Activated CD8-positive, alpha-beta T cell treated with anti-CD3 and anti-CD28 coated beads, Interleukin-2, amount 10 ng/mL, durations not matched to agents 7 days and 5 days (primary cell): ENCODE measurements at regions not wholly inside any gene's neighbourhood (a gene's known extent, or its start where the extent isn't known, plus 50 kb on each side); places are given as distances from the start of the nearest gene placed in this dataset.

Experiments used
- ATAC-seq: fragments of 150-1000 bp; cut with Tn5 transposase; one replicate; pipeline ENCODE4 v1.10.0; 2021; ENCODE audit warnings: moderate library complexity
- CTCF ChIA-PET: fragments of 350-600 bp; sonication (Branson Sonifier 250); formaldehyde crosslinking; loops from one replicate; lab custom pipeline; 2021; ENCODE audit warnings: antibody characterized with exemption; lab: Charles Lee
- POLR2A ChIA-PET: fragments of 350-600 bp; sonication (Branson Sonifier 250); formaldehyde crosslinking; loops from one replicate; lab custom pipeline; 2021; ENCODE audit warnings: antibody characterized with exemption; lab: Charles Lee
- DNase-seq: peaks from one replicate; pipeline ENCODE4 v3.0.0-alpha.2; 2020
- H3K27ac Mint-ChIP-seq: one replicate; pipeline ENCODE4 v1.8.0; 2021; ENCODE audit warnings: mild to moderate bottlenecking, mixed read lengths
- H3K27me3 Mint-ChIP-seq: one replicate; pipeline ENCODE4 v1.8.0; 2021; ENCODE audit warnings: low read depth, mixed read lengths
- H3K36me3 Mint-ChIP-seq: one replicate; pipeline ENCODE4 v1.8.0; 2021; ENCODE audit warnings: low read depth, mixed read lengths
- H3K4me1 Mint-ChIP-seq: one replicate; pipeline ENCODE4 v1.8.0; 2021; ENCODE audit warnings: low read depth, mixed read lengths
- H3K4me3 Mint-ChIP-seq: one replicate; pipeline ENCODE4 v1.8.0; 2021; ENCODE audit warnings: mild to moderate bottlenecking, mixed read lengths
- H3K9me3 Mint-ChIP-seq: one replicate; pipeline ENCODE4 v1.8.0; 2022; ENCODE audit warnings: mixed read lengths; ENCODE audit not compliant: insufficient read depth

DNA sequence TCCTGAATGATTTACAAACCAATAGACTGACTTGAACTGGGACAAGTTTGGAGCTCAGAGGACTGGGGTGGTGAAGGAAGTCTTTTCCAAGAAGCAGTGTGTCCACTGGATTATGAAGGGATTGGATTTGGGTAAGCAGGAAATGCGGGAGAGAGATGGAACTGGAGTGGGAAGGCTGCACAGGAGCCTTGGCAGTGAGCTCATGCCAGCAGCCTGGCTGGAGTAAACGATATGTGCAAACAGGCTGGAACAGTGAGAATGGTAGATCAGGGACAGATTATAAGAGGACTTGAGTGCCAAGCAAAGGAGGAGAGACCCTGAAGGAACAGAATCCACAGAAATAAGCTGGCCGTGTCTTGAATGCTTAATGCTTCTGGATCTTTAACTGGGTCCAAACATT is 121.9 kb upstream of the GATA6 start:
- Mint-ChIP-seq H3K4me3 (no peak overlapping the region), H3K27me3 (no peaks in the 10 kb centered on the region), H3K36me3 (no peaks in the 10 kb centered on the region), H3K9me3 (no peaks in the 10 kb centered on the region), H3K27ac (no peak overlapping the region), H3K4me1 (no peaks in the 10 kb centered on the region)
- ChIA-PET POLR2A (no interaction called here), CTCF (no interaction called here)
- DNase-seq (no peak), ATAC-seq (no peak)

DNA sequence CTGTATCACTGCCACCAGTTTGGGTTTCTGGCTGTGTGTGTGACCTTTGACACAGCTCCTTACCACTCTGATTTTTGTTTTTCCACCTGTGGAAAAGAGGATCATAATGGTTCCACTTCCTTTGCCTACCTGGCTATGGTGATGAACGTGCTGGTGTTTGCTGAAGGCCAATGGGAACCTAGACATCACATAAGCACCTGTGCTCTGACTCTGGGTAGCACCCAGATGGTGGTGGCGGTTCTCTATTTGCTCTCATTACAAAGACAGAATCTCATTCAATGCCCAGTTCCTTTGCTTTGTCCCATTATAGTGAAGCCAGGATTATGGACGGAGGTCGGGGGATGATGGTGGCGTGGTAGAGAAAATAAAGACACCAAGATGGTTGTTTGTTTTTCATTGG is 121.2 kb upstream of the GATA6 start:
- Mint-ChIP-seq H3K27me3 (no peaks in the 10 kb centered on the region), H3K4me3 (no peak overlapping the region), H3K36me3 (no peaks in the 10 kb centered on the region), H3K27ac (no peak overlapping the region), H3K4me1 (no peaks in the 10 kb centered on the region), H3K9me3 (no peaks in the 10 kb centered on the region)
- ChIA-PET POLR2A (no interaction called here), CTCF (no interaction called here)
- DNase-seq (no peak), ATAC-seq (no peak)

DNA sequence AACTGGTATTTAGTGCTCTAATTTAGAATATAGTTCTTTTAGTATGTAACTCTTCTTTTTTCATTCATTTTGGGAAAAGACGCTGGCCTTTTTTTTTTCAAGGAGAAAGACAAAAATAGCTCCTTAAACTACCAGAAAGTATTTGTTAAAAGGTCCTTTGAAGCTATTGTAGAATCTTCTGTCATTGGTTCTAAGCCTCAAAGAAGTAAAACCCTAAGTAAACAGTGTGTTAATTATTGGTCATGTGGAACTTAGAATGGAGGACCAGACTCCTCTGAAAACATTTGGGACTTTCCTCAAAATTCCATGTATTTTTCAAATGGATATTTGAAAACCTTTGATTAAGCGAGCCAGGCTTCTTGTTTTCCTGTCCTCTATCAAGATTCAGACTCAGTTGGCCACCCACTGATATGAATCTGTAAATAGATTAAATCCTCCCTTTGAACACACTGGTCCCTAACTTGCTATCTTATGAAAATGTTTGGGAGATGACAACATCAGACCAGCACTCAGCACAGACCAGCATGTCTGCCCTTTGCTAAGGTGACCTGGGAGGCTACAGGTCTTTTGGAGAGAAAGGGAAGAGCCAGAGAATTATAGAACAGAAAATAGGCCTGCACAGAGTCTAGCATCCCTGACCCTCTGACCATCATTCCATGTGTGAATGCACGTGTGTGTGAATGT is 120.3 kb upstream of the GATA6 start:
- CTCF ChIA-PET: no interaction called here
- H3K4me3 Mint-ChIP-seq: no peak overlapping the region
- H3K27me3 Mint-ChIP-seq: no peaks in the 10 kb centered on the region
- no peaks in the 10 kb centered on the region for H3K4me1 Mint-ChIP-seq
- no peaks in the 10 kb centered on the region for H3K9me3 Mint-ChIP-seq
- H3K27ac Mint-ChIP-seq: no peak overlapping the region
- no peak for DNase-seq
- ATAC-seq: no peak
- H3K36me3 Mint-ChIP-seq: no peaks in the 10 kb centered on the region
- POLR2A ChIA-PET: no interaction called here

DNA sequence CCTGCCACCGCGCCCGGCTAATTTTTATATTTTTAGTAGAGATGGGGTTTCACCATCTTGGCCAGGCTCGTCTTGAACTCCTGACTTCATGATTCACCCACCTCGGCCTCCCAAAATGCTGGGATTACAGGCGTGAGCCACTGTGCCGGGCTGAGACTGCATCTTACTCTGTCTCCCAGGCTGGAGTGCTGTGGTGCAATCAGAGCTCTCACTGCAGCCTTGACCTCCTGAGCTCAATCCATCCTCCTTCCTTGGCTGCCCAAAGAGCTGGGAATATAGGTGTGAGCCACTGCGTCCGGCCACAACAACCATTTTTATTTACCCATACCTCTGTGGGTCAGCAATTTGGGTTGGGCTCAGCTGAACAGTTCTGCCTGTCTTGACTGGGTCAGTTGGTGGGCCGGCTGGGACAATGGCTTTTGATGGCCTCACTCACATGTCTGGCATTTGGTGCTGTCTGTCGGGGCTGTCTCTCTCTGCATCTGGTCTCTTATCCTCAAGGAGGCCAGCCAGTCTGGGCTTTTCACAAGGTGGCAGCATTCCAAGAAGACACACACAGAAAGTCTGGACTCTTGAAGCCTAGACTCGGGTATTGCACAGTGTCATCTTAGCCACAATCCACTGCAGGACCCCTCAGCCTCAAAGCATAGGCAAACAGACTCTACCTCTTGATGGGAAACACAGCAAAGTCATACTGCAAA is 116.8 kb upstream of the GATA6 start:
- Mint-ChIP-seq H3K27ac (no peak overlapping the region), H3K4me1 (no peaks in the 10 kb centered on the region), H3K4me3 (no peak overlapping the region), H3K36me3 (no peaks in the 10 kb centered on the region), H3K27me3 (no peaks in the 10 kb centered on the region), H3K9me3 (no peaks in the 10 kb centered on the region)
- ATAC-seq (no peak), DNase-seq (no peak)
- CTCF ChIA-PET: no interaction called here
- POLR2A ChIA-PET: no interaction called here

DNA sequence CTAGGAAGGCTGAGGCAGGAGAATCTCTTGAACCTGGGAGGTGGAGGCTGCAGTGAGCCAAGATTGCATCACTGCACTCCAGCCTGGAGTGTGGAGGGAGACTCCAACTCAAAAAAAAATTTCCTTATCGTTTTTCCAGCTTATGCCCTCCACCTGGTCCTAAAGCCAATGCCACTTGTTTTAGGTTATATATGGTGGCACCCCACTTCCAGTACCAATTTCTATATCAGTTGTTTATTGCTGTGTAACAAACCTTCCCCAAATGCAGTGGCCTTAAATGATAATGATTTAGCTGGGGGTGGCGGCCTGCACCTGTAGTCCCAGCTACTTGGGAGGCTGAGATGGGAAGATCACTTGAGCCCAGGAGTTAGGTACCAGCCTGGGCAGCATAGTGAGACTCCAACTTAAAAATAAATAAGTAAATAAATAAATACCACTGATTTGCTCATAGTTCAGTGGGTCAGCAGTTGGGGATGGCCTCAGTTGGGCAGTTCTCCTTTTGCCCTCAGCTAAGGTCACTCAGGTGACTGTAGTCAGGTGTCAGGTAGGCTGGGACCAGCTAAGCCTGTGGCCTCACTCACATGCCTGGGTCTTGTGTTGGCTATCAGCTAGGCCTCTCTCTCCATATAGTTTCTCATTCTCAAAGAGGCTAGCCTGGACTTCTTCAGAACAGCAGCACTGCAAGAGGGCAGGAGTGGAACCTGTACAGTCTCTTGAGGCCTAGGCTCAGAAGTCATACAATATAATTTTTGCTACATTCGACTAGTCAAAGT is 113.7 kb upstream of the GATA6 start:
- ChIA-PET POLR2A (no interaction called here), CTCF (no interaction called here)
- H3K4me1 Mint-ChIP-seq: no peaks in the 10 kb centered on the region
- no peaks in the 10 kb centered on the region for H3K36me3 Mint-ChIP-seq
- ATAC-seq (no peak), DNase-seq (no peak)
- no peak overlapping the region for H3K4me3 Mint-ChIP-seq
- H3K27ac Mint-ChIP-seq: no peak overlapping the region
- H3K9me3 Mint-ChIP-seq: no peaks in the 10 kb centered on the region
- no peaks in the 10 kb centered on the region for H3K27me3 Mint-ChIP-seq

DNA sequence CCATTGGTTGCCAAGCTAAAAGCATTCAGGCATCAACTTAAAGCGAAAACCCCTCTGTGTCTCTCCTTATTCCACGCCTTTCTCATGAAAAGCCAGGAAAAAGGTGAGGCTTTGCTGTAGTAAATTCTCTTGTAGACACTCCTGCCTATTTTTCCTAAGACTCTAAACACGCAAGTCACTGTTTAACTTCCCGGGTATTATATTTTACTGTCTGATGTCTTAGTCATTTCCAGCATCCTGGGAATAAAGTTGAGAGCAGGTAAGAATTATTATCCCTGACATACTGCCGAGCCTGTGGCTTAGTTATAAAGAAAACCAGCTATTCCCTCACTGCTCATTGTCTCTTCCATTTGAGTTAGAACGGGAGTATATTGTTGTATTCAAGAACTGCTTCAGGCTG is 112.4 kb upstream of the GATA6 start:
- H3K36me3 Mint-ChIP-seq: no peaks in the 10 kb centered on the region
- DNase-seq (no peak), ATAC-seq (no peak)
- CTCF ChIA-PET: no interaction called here
- H3K27me3 Mint-ChIP-seq: no peaks in the 10 kb centered on the region
- POLR2A ChIA-PET: no interaction called here
- no peak overlapping the region for H3K4me3 Mint-ChIP-seq
- no peak overlapping the region for H3K27ac Mint-ChIP-seq
- no peaks in the 10 kb centered on the region for H3K9me3 Mint-ChIP-seq
- no peaks in the 10 kb centered on the region for H3K4me1 Mint-ChIP-seq

DNA sequence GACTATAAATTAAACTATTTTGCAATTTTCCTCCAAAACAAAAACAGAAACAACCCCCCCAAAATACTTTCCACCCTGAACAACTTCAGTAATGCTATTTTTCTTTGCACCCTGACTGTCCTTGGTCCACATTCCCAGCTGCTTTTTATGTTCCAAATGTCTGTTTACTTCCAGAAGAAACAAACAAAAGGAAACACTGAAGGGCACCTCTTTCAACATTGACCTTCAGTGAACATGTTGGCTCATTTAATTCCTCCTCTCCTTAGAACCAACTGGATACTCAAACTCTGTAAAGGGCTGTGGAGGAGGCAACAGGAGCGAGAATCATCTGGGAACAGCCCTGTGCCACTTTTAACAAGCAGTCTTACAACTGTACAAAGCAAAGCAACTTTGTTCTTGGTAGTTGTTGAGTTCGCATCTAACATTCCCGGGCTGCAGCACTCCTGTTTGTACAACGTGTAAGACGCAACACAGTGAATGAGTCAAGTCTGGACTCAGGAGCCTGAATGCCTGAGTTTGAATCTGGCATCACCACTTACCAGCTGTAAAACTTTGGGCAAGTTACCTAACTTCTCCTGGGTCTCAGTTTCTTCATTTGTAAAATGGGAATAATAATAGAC is 111.4 kb upstream of the GATA6 start:
- Mint-ChIP-seq H3K27ac (no peak overlapping the region), H3K4me1 (no peaks in the 10 kb centered on the region), H3K9me3 (no peaks in the 10 kb centered on the region), H3K36me3 (no peaks in the 10 kb centered on the region), H3K27me3 (no peaks in the 10 kb centered on the region), H3K4me3 (no peak overlapping the region)
- ATAC-seq (no peak), DNase-seq (no peak)
- ChIA-PET POLR2A (no interaction called here), CTCF (no interaction called here)

DNA sequence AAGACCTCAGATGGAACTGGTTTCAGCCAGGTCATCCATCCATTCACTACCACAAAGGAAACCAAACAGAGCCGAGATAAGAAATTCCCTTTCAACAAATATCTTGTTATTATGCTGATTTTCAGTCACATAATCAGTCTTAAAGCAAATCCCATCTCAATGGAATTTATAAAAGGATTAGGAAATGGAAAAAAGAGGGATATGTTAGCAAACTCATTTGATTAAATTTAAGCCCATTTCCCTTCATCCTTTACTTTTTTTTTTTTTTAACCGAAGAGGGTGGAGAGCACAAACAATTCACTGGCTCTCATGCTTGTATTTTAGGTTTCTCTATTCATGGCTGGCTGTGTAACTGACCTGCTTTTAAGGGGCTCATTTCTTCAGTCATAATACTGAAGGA is 109.0 kb upstream of the GATA6 start:
- POLR2A ChIA-PET: interaction anchor here (0.6 kb wide), 1 partner anchor 513 kb away, joined by 3 read pairs; no protein-coding TSS in a partner anchor
- ATAC-seq (no peak), DNase-seq (no peak)

DNA sequence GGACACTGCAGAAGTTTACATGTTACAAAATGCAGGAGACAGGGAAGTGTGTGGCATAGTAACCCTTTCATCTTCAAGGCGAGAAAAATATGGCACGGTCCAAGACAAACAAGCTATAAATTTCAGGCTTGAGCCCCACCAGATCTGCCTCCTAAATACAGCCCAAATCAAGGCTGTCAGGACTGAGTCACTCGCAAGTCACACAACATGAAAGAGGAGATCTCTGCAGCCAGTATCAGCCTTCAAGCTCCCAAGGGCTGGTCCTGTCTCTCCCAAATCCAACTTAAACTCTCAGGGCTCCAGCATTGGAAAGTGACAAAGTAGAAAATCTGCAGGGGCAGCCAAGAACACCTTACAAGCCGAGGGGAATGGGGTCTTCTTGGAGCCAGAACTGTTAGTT is 106.3 kb upstream of the GATA6 start:
- CTCF ChIA-PET: no interaction called here
- no peak for ATAC-seq
- POLR2A ChIA-PET: no interaction called here
- Mint-ChIP-seq H3K27me3 (no peaks in the 10 kb centered on the region), H3K9me3 (no peaks in the 10 kb centered on the region), H3K36me3 (no peaks in the 10 kb centered on the region), H3K4me3 (no peak overlapping the region), H3K27ac (no peak overlapping the region), H3K4me1 (no peaks in the 10 kb centered on the region)
- DNase-seq: no peak

More for the DNA sequence above, 109.0 kb upstream of the GATA6 start:
- Mint-ChIP-seq H3K27me3 (no peaks in the 10 kb centered on the region), H3K27ac (no peak overlapping the region), H3K4me3 (no peak overlapping the region), H3K36me3 (no peaks in the 10 kb centered on the region), H3K9me3 (no peaks in the 10 kb centered on the region), H3K4me1 (no peaks in the 10 kb centered on the region)
- CTCF ChIA-PET: no interaction called here

DNA sequence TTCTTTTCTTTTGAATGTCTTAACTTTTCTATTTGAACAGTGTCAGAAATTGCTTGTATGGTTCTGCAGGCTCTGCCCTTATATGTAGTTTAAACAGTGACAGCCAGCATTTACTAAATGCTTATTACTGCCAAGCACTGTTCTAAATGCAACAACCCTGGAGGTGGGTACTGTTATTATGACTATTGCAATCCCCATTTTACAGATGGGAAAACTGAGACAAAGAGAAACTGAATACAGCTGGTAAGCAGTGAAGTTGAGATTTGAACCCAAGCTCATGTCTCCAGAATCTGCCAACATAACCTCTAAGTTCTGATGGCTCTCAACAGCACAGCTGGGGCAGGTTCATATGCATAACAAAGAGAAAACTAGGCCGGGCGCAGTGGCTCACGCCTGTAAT is 105.7 kb upstream of the GATA6 start:
- Mint-ChIP-seq H3K4me3 (no peak overlapping the region), H3K36me3 (no peaks in the 10 kb centered on the region), H3K27ac (no peak overlapping the region), H3K9me3 (no peaks in the 10 kb centered on the region), H3K4me1 (no peaks in the 10 kb centered on the region), H3K27me3 (no peaks in the 10 kb centered on the region)
- no peak for ATAC-seq
- CTCF ChIA-PET: no interaction called here
- DNase-seq: no peak
- POLR2A ChIA-PET: no interaction called here

DNA sequence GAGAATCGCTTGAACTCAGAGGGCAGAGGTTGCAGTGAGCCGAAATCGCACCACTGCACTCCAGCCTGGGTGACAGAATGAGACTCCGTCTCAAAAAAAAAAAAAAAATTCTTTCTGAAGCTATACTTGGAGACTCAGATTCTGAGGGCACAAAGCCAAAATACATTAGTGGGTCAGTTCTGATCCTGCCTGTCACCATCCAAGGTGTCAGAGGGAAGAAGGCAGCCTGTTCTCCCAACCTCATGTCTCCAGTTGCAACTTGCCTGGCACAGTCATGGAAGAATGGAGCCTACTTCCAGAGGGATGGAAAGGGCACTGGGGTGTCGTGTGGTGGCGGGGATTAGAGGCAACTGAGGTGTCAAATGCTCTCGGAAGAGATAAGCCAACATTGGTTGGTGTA is 104.8 kb upstream of the GATA6 start:
- Mint-ChIP-seq H3K4me3 (no peak overlapping the region), H3K9me3 (no peaks in the 10 kb centered on the region), H3K27ac (no peak overlapping the region), H3K27me3 (no peaks in the 10 kb centered on the region), H3K4me1 (no peaks in the 10 kb centered on the region), H3K36me3 (no peaks in the 10 kb centered on the region)
- DNase-seq (no peak), ATAC-seq (no peak)
- ChIA-PET POLR2A (no interaction called here), CTCF (no interaction called here)

DNA sequence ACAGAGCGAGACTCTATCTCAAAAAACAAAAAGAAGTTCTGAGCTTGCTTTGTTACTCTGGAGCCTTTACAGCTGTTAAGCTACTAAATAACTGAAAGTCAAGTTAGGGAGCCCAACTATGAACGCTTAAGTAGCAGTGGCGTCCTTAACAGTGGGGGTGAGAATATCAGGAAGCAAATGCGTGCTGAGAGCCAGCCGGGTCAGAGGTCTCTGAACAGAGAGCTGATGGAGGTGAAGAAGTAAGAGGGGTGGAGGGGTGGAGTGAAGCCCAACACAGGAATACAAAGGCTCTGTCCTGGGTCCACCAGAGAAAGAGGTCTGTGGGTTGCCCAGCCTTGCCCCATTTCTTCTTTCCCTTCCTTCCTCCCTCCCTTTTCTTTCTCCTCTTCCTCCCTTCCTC is 104.1 kb upstream of the GATA6 start:
- no peak overlapping the region for H3K4me3 Mint-ChIP-seq
- CTCF ChIA-PET: no interaction called here
- ATAC-seq: no peak

More for the DNA sequence above, 104.1 kb upstream of the GATA6 start:
- no peak for DNase-seq
- POLR2A ChIA-PET: no interaction called here
- Mint-ChIP-seq H3K27me3 (no peaks in the 10 kb centered on the region), H3K27ac (no peak overlapping the region), H3K9me3 (no peaks in the 10 kb centered on the region), H3K36me3 (no peaks in the 10 kb centered on the region), H3K4me1 (no peaks in the 10 kb centered on the region)
